Muscle layer of colon (tissue), 2 donors: ENCODE measurements at regions not wholly inside any gene's neighbourhood (a gene's known extent, or its start where the extent isn't known, plus 50 kb on each side); places are given as distances from the start of the nearest gene placed in this dataset.
A peak's percentile ranks its signal among the peaks of the same experiment; 100 is the strongest.
"Not testable (repeated sequence)": the region's sequence is repeated elsewhere in the genome, so short reads cannot be mapped to it uniquely, and the experiment has no call there.

Experiments
- H3K27ac ChIP-seq: one replicate; pipeline ENCODE4 v1.7.0; 2013; ENCODE audit warnings: low read depth, mild to moderate bottlenecking, low read length, moderate library complexity
- H3K27me3 ChIP-seq, 2 donors: one replicate each; pipeline ENCODE4 v1.7.0; 2013; ENCODE audit warnings: low read length in 2 of 2, mild to moderate bottlenecking in 2 of 2; ENCODE audit not compliant: insufficient read depth in 2 of 2, control insufficient read depth in 1 of 2
- H3K36me3 ChIP-seq: one replicate; pipeline ENCODE4 v1.7.0; 2013; ENCODE audit warnings: mild to moderate bottlenecking, low read length; ENCODE audit not compliant: insufficient read depth
- H3K4me1 ChIP-seq: one replicate; pipeline ENCODE4 v1.7.0; 2013; ENCODE audit warnings: mild to moderate bottlenecking, low read length; ENCODE audit not compliant: insufficient read depth
- H3K4me3 ChIP-seq, 2 donors: one replicate each; pipeline ENCODE4 v1.7.0; 2013; ENCODE audit warnings: low read length in 2 of 2, low read depth in 1 of 2, mild to moderate bottlenecking in 1 of 2, moderate library complexity in 1 of 2
- H3K9ac ChIP-seq: one replicate; pipeline ENCODE4 v1.7.0; 2013; ENCODE audit warnings: low read length
- H3K9me3 ChIP-seq: one replicate; pipeline ENCODE4 v1.7.0; 2013; ENCODE audit warnings: mild to moderate bottlenecking, low read length
- donor health status: abdominal sarcoma.
- donor health status: Adenocarcinoma of cecum.

- Histone ChIP-seq H3K4me3 (no peak overlapping the region), H3K36me3 (no peaks in the 10 kb centered on the region), H3K27me3 (no peaks in the 10 kb centered on the region), H3K27ac (no peak overlapping the region), H3K9me3 (no peaks in the 10 kb centered on the region), H3K4me1 (no peaks in the 10 kb centered on the region), H3K9ac (no peak overlapping the region)
Measured at GRCh38 chr6:141752677-141753076, 380.0 kb upstream of the GJE1 start.

GRCh38 chr6:141746324-141746723 lies 386.4 kb upstream of the GJE1 start:
- not testable (repeated sequence) for H3K27me3 ChIP-seq, H3K4me3 ChIP-seq, H3K27ac ChIP-seq, H3K9ac ChIP-seq, H3K9me3 ChIP-seq, H3K4me1 ChIP-seq, H3K36me3 ChIP-seq

- Histone ChIP-seq H3K4me1 (no peaks in the 10 kb centered on the region), H3K36me3 (no peaks in the 10 kb centered on the region), H3K4me3 (no peak overlapping the region), H3K9me3 (no peaks in the 10 kb centered on the region), H3K27ac (no peak overlapping the region), H3K27me3 (no peaks in the 10 kb centered on the region), H3K9ac (no peak overlapping the region)
Measured at GRCh38 chr6:141744971-141745370, 387.8 kb upstream of the GJE1 start.

- no peaks in the 10 kb centered on the region for H3K4me1 ChIP-seq
- H3K27ac ChIP-seq = no peak overlapping the region
- no peak overlapping the region for H3K9ac ChIP-seq
- no peaks in the 10 kb centered on the region for H3K9me3 ChIP-seq
- H3K4me3 ChIP-seq = no peak overlapping the region
- no peaks in the 10 kb centered on the region for H3K27me3 ChIP-seq
- no peaks in the 10 kb centered on the region for H3K36me3 ChIP-seq
Measured at GRCh38 chr6:141744194-141744925, 388.4 kb upstream of the GJE1 start.

GRCh38 chr6:141736104-141736503 lies 396.6 kb upstream of the GJE1 start:
- Histone ChIP-seq H3K36me3 (no peaks in the 10 kb centered on the region), H3K9me3 (no peaks in the 10 kb centered on the region), H3K9ac (no peak overlapping the region), H3K4me1 (no peaks in the 10 kb centered on the region), H3K4me3 (no peak overlapping the region), H3K27ac (no peak overlapping the region), H3K27me3 (no peaks in the 10 kb centered on the region)

- H3K9me3 ChIP-seq = no peaks in the 10 kb centered on the region
- no peaks in the 10 kb centered on the region for H3K27me3 ChIP-seq
- no peak overlapping the region for H3K4me3 ChIP-seq
Measured at GRCh38 chr6:141735126-141735525, 397.6 kb upstream of the GJE1 start.

GRCh38 chr6:141734071-141734840 lies 398.5 kb upstream of the GJE1 start:
- Histone ChIP-seq H3K9me3 (no peaks in the 10 kb centered on the region), H3K27ac (no peak overlapping the region), H3K4me1 (no peaks in the 10 kb centered on the region), H3K27me3 (no peaks in the 10 kb centered on the region), H3K36me3 (no peaks in the 10 kb centered on the region), H3K4me3 (no peak overlapping the region), H3K9ac (no peak overlapping the region)

More at GRCh38 chr6:141735126-141735525, 397.6 kb upstream of the GJE1 start:
- Histone ChIP-seq H3K27ac (no peak overlapping the region), H3K4me1 (no peaks in the 10 kb centered on the region), H3K9ac (no peak overlapping the region), H3K36me3 (no peaks in the 10 kb centered on the region)

- H3K9ac ChIP-seq = no peak overlapping the region
- no peaks in the 10 kb centered on the region for H3K9me3 ChIP-seq
- H3K27ac ChIP-seq = no peak overlapping the region
- H3K36me3 ChIP-seq = no peaks in the 10 kb centered on the region
- no peak overlapping the region for H3K4me3 ChIP-seq
- no peaks in the 10 kb centered on the region for H3K27me3 ChIP-seq
- H3K4me1 ChIP-seq = no peaks in the 10 kb centered on the region
Measured at GRCh38 chr6:141729146-141729545, 403.6 kb upstream of the GJE1 start.

GRCh38 chr6:141728330-141728729 lies 404.4 kb upstream of the GJE1 start:
- no peaks in the 10 kb centered on the region for H3K9me3 ChIP-seq
- H3K9ac ChIP-seq = no peak overlapping the region
- H3K27ac ChIP-seq = no peak overlapping the region
- H3K4me1 ChIP-seq = no peaks in the 10 kb centered on the region
- H3K36me3 ChIP-seq = no peaks in the 10 kb centered on the region
- peak overlapping the region in 1 of 2 donors; percentile 8 for H3K4me3 ChIP-seq
- no peaks in the 10 kb centered on the region for H3K27me3 ChIP-seq

- no peaks in the 10 kb centered on the region for H3K27me3 ChIP-seq
- no peaks in the 10 kb centered on the region for H3K36me3 ChIP-seq
- H3K9me3 ChIP-seq = no peaks in the 10 kb centered on the region
- H3K4me1 ChIP-seq = no peaks in the 10 kb centered on the region
- H3K9ac ChIP-seq = no peak overlapping the region
- H3K4me3 ChIP-seq = no peak overlapping the region
- no peak overlapping the region for H3K27ac ChIP-seq
Measured at GRCh38 chr6:141726248-141726647, 406.5 kb upstream of the GJE1 start.

- no peak overlapping the region for H3K27ac ChIP-seq
- no peak overlapping the region for H3K9ac ChIP-seq
- H3K36me3 ChIP-seq = no peaks in the 10 kb centered on the region
- H3K4me1 ChIP-seq = no peaks in the 10 kb centered on the region
- no peaks in the 10 kb centered on the region for H3K27me3 ChIP-seq
- no peak overlapping the region for H3K4me3 ChIP-seq
- H3K9me3 ChIP-seq = no peaks in the 10 kb centered on the region
Measured at GRCh38 chr6:141724731-141725130, 408.0 kb upstream of the GJE1 start.

- no peaks in the 10 kb centered on the region for H3K9me3 ChIP-seq
- no peak overlapping the region for H3K27ac ChIP-seq
- no peak overlapping the region for H3K4me3 ChIP-seq
- no peaks in the 10 kb centered on the region for H3K36me3 ChIP-seq
- H3K27me3 ChIP-seq = no peaks in the 10 kb centered on the region
- no peaks in the 10 kb centered on the region for H3K4me1 ChIP-seq
- H3K9ac ChIP-seq = no peak overlapping the region
Measured at GRCh38 chr6:141719476-141719875, 413.2 kb upstream of the GJE1 start.
